HL-60 (cell line): ENCODE measurements at regions not wholly inside any gene's neighbourhood (a gene's known extent, or its start where the extent isn't known, plus 50 kb on each side); places are given as distances from the start of the nearest gene placed in this dataset.

Experiments
- GABPA ChIP-seq: IDR thresholded peaks from 2 replicates; pipeline ENCODE4 v1.6.1; 2012; ENCODE audit warnings: low read depth
- POLR2AphosphoS5 ChIP-seq: IDR thresholded peaks from 2 replicates; pipeline ENCODE4 v1.6.1; 2012; ENCODE audit warnings: low read depth
- TF ChIP-seq, protein P1 (sequence below): IDR thresholded peaks from one replicate; pipeline ENCODE4 v1.5.1; 2011; ENCODE audit warnings: low read length, control low read depth, inconsistent platforms; ENCODE audit not compliant: insufficient read depth
- TF ChIP-seq, protein P2 (sequence below): IDR thresholded peaks from 2 replicates; pipeline ENCODE4 v1.6.1; 2012; ENCODE audit warnings: low read depth; ENCODE audit not compliant: insufficient replicate concordance

DNA sequence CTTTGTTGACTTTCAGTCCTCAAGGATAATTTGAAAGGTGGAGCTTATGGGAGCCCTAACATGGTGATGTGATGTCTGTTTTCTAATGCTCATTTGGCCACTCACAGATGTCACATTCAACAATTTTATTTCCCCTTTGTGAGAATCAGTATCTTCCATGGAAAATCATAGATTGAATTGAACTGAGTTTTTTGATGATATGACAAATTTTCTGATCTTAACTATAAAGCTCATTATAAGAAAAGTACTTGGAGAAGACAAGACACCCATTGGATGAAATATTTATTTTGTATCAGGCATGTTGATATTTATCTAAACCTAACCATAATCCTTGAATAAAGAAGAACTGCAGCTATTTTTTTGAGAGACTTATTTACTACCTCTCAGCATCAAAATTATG lies 824.6 kb upstream of the GOT2 start:
- TF ChIP-seq POLR2AphosphoS5 (no peak), GABPA (no peak)
- TF ChIP-seq, protein P1, sequence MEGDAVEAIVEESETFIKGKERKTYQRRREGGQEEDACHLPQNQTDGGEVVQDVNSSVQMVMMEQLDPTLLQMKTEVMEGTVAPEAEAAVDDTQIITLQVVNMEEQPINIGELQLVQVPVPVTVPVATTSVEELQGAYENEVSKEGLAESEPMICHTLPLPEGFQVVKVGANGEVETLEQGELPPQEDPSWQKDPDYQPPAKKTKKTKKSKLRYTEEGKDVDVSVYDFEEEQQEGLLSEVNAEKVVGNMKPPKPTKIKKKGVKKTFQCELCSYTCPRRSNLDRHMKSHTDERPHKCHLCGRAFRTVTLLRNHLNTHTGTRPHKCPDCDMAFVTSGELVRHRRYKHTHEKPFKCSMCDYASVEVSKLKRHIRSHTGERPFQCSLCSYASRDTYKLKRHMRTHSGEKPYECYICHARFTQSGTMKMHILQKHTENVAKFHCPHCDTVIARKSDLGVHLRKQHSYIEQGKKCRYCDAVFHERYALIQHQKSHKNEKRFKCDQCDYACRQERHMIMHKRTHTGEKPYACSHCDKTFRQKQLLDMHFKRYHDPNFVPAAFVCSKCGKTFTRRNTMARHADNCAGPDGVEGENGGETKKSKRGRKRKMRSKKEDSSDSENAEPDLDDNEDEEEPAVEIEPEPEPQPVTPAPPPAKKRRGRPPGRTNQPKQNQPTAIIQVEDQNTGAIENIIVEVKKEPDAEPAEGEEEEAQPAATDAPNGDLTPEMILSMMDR: no peak
- TF ChIP-seq, protein P2, sequence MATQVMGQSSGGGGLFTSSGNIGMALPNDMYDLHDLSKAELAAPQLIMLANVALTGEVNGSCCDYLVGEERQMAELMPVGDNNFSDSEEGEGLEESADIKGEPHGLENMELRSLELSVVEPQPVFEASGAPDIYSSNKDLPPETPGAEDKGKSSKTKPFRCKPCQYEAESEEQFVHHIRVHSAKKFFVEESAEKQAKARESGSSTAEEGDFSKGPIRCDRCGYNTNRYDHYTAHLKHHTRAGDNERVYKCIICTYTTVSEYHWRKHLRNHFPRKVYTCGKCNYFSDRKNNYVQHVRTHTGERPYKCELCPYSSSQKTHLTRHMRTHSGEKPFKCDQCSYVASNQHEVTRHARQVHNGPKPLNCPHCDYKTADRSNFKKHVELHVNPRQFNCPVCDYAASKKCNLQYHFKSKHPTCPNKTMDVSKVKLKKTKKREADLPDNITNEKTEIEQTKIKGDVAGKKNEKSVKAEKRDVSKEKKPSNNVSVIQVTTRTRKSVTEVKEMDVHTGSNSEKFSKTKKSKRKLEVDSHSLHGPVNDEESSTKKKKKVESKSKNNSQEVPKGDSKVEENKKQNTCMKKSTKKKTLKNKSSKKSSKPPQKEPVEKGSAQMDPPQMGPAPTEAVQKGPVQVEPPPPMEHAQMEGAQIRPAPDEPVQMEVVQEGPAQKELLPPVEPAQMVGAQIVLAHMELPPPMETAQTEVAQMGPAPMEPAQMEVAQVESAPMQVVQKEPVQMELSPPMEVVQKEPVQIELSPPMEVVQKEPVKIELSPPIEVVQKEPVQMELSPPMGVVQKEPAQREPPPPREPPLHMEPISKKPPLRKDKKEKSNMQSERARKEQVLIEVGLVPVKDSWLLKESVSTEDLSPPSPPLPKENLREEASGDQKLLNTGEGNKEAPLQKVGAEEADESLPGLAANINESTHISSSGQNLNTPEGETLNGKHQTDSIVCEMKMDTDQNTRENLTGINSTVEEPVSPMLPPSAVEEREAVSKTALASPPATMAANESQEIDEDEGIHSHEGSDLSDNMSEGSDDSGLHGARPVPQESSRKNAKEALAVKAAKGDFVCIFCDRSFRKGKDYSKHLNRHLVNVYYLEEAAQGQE: no peak
